Natural killer cell treated with Interleukin-12 subunit alpha and Interleukin-12 subunit beta and Interleukin-15 and Interleukin-18, amount 100 ng/mL, for 72 hours (primary cell): ENCODE measurements at regions not wholly inside any gene's neighbourhood (a gene's known extent, or its start where the extent isn't known, plus 50 kb on each side); places are given as distances from the start of the nearest gene placed in this dataset.
"Not testable (repeated sequence)": the region's sequence is repeated elsewhere in the genome, so short reads cannot be mapped to it uniquely, and the experiment has no call there.

Experiments used
- ATAC-seq, 2 donors: fragments of 150-1000 bp; cut with Tn5 transposase in 1 of 2; sonication (Bioruptor Pico), chemical (Tn5 transposase) in 1 of 2; 2 replicates each; pipeline ENCODE4 v1.10.0; 2021
- DNase-seq: peaks from one replicate; pipeline ENCODE4 v3.0.0; 2022; ENCODE audit warnings: low spot score
- H3K27ac Mint-ChIP-seq, 2 donors: 1 replicate in 1 of 2; 2 replicates in 1 of 2; pipeline ENCODE4 v1.8.0; 2022; ENCODE audit warnings: mixed read lengths in 2 of 2, mild to moderate bottlenecking in 1 of 2, moderate library complexity in 1 of 2
- H3K27me3 Mint-ChIP-seq, 2 donors: 1 replicate in 1 of 2; 2 replicates in 1 of 2; pipeline ENCODE4 v1.8.0; 2022; ENCODE audit warnings: mixed read lengths in 2 of 2
- H3K36me3 Mint-ChIP-seq: one replicate; pipeline ENCODE4 v1.8.0; 2022; ENCODE audit warnings: mixed read lengths
- H3K4me1 Mint-ChIP-seq, 2 donors: 1 replicate in 1 of 2; 2 replicates in 1 of 2; pipeline ENCODE4 v1.8.0; 2022; ENCODE audit warnings: low read depth in 2 of 2, mixed read lengths in 2 of 2, mild to moderate bottlenecking in 1 of 2
- H3K4me3 Mint-ChIP-seq: one replicate; pipeline ENCODE4 v1.8.0; 2022; ENCODE audit warnings: mixed read lengths
- H3K9me3 Mint-ChIP-seq: 2 replicates; pipeline ENCODE4 v1.8.0; 2022; ENCODE audit warnings: mixed read lengths

DNA sequence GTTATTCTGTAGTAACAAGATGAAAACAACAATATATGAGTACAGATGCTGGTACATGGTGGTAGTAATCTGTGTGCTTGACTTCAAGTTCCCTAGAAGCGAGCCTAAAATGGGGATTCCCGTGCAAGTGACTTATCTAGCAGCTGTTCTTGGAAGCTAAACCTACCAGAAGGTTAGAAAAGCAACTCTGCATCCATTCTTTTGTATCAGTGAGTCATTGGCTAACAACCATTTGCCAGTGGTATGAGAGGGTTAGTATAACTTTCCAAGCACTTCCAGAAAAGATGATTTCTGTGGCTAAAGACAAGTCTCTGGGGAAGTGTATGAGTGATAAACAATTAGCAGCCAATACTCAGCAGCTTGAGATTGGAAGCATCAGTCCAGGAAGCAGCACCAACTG, 787.7 kb upstream of the CDH6 start:
- Mint-ChIP-seq H3K4me1 (no peaks in the 10 kb centered on the region), H3K27me3 (no peaks in the 10 kb centered on the region), H3K4me3 (no peak overlapping the region), H3K9me3 (peaks cover 19% of the 10 kb centered on the region), H3K27ac (no peak overlapping the region), H3K36me3 (peaks cover 12% of the 10 kb centered on the region)
- no peak for ATAC-seq
- no peak for DNase-seq

DNA sequence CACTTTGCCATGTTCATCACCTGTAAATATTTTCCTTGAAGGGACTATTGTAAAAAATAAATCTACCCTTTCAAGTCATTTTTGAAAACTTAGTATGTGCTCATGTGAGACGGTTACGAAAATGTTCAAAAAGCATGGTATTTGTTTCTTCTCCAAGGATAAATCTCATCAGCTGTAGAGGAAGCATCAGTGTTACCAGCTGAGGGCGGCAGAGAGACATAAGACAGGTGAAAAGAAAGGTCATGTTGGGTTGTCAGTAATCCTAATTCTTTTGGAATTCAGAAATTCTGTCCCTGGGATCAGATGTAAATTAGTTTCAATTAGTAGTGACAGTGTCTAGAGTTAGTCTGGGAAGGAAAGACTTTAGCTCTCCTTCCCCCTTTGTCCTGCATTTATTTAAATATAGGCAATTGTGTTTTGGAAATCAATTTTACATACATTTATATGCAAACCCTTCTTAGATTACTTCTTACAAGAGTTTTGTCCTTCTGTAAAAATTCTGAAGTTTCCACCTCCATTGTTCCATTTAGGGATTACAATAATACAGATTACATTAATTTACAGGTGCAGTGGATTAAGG, 791.9 kb upstream of the CDH6 start:
- ATAC-seq (no peak), DNase-seq (no peak)
- Mint-ChIP-seq H3K27ac (no peak overlapping the region), H3K36me3 (peaks cover 13% of the 10 kb centered on the region), H3K4me1 (no peaks in the 10 kb centered on the region), H3K9me3 (peaks cover 17% of the 10 kb centered on the region), H3K27me3 (no peaks in the 10 kb centered on the region), H3K4me3 (no peak overlapping the region)

DNA sequence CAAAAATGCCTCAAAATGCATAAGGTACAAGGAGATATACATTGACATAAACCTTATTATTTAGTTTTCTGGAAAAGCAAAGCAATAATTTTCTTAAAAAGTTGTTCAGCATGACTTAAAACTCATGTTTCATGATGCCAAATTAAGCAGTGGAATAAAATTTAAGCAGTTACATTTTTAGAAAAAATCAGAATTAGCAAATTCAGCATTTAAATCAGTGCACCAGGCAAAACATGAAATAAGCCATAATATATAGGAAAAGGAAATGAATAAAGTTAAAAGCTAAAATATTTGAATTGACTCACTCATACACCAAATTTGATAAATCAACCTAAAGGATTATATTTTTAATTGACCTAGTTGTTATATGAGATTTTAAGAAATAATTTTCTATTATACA, 795.1 kb upstream of the CDH6 start:
- ATAC-seq (no peak), DNase-seq (no peak)
- no peak overlapping the region for H3K4me3 Mint-ChIP-seq
- H3K36me3 Mint-ChIP-seq: peaks cover 14% of the 10 kb centered on the region
- no peaks in the 10 kb centered on the region for H3K27me3 Mint-ChIP-seq
- H3K27ac Mint-ChIP-seq: no peak overlapping the region
- H3K9me3 Mint-ChIP-seq: peaks cover 10% of the 10 kb centered on the region
- H3K4me1 Mint-ChIP-seq: no peaks in the 10 kb centered on the region

DNA sequence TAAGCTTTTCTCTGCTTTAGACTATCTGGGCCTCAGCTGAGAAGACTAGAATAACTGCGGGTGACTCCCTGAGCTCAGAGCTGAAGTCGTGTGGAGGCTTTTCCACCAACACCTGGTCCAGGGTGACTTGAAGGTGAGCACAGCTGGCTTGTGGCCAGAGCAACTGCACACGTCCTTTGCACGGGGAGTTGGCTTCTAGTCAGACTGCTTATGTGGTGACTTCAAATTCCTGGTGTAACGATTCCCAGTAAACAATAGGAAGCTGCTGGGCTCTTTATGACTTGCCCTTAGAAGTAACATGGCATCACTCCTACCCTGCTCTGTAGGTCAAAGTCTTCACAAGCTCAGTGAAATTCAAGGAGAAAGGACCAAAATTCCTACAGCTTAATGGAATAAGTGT, 800.6 kb upstream of the CDH6 start:
- Mint-ChIP-seq H3K27ac (no peak overlapping the region), H3K4me3 (no peak overlapping the region), H3K9me3 (peaks cover 17% of the 10 kb centered on the region), H3K36me3 (peaks cover 14% of the 10 kb centered on the region), H3K27me3 (no peaks in the 10 kb centered on the region), H3K4me1 (no peaks in the 10 kb centered on the region)
- ATAC-seq: no peak
- DNase-seq: no peak

DNA sequence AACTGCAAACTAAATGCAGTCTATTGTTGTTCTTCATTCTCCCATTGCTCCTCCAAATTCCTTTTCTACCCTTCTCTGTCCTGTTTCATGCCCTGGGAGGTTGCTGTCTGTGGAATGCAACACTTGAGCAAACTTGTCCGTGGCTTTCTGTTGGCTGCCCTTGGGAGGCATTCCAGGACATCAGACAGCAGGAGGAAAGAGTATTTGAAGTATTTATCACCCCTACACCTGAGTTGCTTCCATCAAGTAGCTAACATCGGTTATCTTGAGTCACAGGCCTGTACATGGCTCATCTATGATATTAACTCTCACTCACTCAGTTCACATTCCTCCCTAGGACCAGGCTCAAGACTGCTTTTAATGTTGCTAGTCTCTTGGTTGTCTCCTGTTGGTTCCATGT, 803.4 kb upstream of the CDH6 start:
- no peaks in the 10 kb centered on the region for H3K27me3 Mint-ChIP-seq
- H3K4me1 Mint-ChIP-seq: no peaks in the 10 kb centered on the region

DNA sequence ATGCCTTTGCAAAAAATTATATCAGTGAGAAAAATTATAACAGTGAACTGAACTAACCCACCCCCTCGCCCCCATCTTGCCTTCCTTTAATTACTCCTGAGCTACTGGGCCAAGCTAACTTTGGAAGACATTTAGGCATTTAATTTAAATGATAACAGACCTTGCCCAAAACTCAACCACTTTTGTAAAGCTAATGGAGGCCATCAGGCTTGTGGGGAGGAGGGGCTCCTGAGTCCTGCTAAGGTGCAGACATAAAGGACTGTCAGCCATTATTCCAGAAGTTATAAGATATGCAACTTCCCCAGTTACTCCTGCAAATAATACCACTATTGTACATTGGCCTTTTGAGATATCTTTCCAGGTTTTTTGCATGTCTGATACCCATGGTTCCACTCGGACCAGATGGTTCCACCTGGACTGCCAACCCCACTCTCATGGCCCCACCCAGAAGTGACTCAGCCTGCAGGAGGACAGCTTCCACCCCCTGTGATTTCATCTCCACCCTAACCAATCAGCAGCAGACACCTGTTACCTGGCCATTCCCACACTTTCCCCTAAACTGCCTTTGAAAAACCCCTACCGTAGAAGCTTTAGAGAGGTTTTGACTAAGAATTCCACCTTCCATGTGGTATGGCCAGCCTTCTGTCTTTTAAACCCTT, 805.4 kb upstream of the CDH6 start:
- Mint-ChIP-seq H3K36me3 (no peaks in the 10 kb centered on the region), H3K27ac (no peak overlapping the region), H3K4me1 (no peaks in the 10 kb centered on the region), H3K27me3 (no peaks in the 10 kb centered on the region), H3K4me3 (no peak overlapping the region), H3K9me3 (peaks cover 26% of the 10 kb centered on the region)
- ATAC-seq: no peak
- DNase-seq: no peak

More for the DNA sequence above, 803.4 kb upstream of the CDH6 start:
- DNase-seq (no peak), ATAC-seq (no peak)
- peaks cover 20% of the 10 kb centered on the region for H3K9me3 Mint-ChIP-seq
- H3K36me3 Mint-ChIP-seq: peaks cover 5% of the 10 kb centered on the region
- H3K4me3 Mint-ChIP-seq: no peak overlapping the region
- no peak overlapping the region for H3K27ac Mint-ChIP-seq

DNA sequence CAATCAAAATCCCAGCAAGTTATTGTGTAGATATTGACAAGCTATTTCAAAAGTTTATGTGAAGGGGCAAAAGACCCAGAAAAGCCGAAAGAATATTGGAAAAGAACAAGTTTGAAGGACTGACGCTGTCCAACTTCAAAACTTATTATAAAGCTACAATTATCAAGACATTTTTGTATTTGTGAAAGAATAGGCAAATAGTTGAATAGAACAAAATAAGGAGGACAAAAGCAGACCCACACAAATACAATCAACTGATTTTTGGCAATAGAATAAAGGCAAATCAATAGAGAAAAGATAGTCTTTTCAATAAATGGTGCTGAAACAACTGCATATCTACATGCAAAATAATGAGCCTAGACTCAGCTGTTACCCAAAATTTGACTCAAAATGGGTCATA, 807.7 kb upstream of the CDH6 start:
- Mint-ChIP-seq H3K4me1 (no peaks in the 10 kb centered on the region), H3K27ac (no peak overlapping the region), H3K27me3 (no peaks in the 10 kb centered on the region), H3K36me3 (no peaks in the 10 kb centered on the region), H3K4me3 (no peak overlapping the region), H3K9me3 (peaks cover 26% of the 10 kb centered on the region)
- DNase-seq: no peak
- no peak for ATAC-seq

DNA sequence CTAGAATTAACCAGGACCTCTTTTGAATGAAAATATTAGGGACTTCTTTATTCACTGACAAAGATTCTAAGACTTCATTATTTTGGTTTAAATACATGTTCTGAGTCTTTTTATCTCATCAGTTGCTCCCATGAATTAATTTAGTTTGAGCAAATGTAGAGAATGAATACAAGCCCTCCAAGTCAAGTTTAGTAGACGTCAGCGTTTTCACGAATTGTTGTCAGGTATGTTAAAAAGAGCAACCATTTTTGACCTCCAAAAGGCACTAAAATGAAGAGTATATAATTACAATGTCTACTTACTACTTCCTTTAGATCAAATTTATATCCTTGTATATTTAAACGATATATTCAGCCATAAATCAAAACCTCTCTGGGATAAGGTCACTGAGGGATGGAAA, 809.3 kb upstream of the CDH6 start:
- ATAC-seq: no peak
- DNase-seq: no peak
- H3K4me1 Mint-ChIP-seq: no peaks in the 10 kb centered on the region
- H3K27ac Mint-ChIP-seq: no peak overlapping the region
- H3K27me3 Mint-ChIP-seq: no peaks in the 10 kb centered on the region
- H3K9me3 Mint-ChIP-seq: peaks cover 21% of the 10 kb centered on the region
- H3K4me3 Mint-ChIP-seq: no peak overlapping the region
- H3K36me3 Mint-ChIP-seq: no peaks in the 10 kb centered on the region

DNA sequence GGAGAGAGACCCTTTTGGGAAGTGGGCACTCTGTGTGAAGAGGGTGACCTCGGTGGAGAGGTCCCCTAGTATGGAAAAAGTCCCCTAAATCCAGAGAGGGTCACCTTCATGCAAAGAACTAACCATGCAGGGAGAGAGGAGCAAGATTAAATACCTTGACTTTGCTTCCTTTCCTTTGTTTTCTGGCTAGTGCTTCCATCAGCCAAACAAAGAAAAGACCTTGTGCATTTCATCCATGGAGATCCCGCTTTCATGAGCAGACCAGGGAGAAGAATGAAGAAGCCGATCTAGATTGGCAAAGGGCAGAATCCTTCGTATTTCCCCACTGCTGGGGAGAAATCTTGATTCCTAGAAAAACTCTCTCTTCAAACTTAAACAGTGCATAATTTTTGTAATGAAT, 813.3 kb upstream of the CDH6 start:
- Mint-ChIP-seq H3K4me3 (no peak overlapping the region), H3K4me1 (no peaks in the 10 kb centered on the region), H3K27me3 (no peaks in the 10 kb centered on the region), H3K36me3 (no peaks in the 10 kb centered on the region), H3K9me3 (peaks cover 9% of the 10 kb centered on the region), H3K27ac (no peak overlapping the region)
- ATAC-seq (no peak), DNase-seq (no peak)

DNA sequence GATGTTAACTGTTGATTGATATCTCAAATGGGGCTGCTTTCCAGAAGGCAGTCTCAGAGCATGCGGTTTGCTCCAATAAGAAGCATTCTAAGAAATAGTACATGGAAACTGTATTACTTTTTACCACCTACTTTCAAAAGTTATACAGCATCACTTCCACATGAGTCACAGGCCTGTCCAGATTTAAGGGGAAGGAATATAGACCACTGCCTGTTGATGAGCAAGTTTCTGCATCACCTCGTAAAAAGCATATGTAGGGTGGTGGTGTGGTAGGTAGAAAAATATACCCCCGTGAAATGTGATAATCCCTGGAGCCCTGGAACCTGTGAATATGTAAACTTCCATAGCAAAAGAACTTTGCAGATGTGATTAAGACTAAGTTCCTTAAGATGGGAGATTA, 816.6 kb upstream of the CDH6 start:
- no peak overlapping the region for H3K27ac Mint-ChIP-seq
- peaks cover 6% of the 10 kb centered on the region for H3K9me3 Mint-ChIP-seq
- no peaks in the 10 kb centered on the region for H3K4me1 Mint-ChIP-seq
- no peaks in the 10 kb centered on the region for H3K27me3 Mint-ChIP-seq
- no peak overlapping the region for H3K4me3 Mint-ChIP-seq
- ATAC-seq (no peak), DNase-seq (no peak)
- H3K36me3 Mint-ChIP-seq: no peaks in the 10 kb centered on the region

DNA sequence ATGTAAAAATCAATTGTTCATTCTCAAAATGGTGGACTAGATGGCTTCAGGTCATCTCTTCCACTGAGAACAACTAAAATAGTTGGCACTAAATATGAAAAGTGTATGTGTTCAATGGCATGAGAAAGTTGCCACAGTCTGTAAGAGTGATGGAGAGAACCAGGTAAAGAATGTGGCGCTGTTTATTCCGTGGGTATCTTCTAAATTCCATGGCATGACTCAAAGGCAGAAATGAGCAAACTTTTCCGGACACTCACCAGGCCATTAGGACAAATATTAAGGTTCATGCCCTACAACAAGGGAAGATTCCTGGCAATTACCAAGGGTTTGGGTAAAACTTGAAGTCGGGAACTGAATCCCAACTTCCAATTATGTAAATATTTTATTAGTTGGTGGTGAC, 825.4 kb upstream of the CDH6 start:
- H3K4me3 Mint-ChIP-seq: no peak overlapping the region
- peaks cover 13% of the 10 kb centered on the region for H3K36me3 Mint-ChIP-seq
- ATAC-seq (no peak), DNase-seq (no peak)
- H3K27ac Mint-ChIP-seq: no peak overlapping the region
- no peaks in the 10 kb centered on the region for H3K27me3 Mint-ChIP-seq
- no peaks in the 10 kb centered on the region for H3K4me1 Mint-ChIP-seq
- peaks cover 23% of the 10 kb centered on the region for H3K9me3 Mint-ChIP-seq

DNA sequence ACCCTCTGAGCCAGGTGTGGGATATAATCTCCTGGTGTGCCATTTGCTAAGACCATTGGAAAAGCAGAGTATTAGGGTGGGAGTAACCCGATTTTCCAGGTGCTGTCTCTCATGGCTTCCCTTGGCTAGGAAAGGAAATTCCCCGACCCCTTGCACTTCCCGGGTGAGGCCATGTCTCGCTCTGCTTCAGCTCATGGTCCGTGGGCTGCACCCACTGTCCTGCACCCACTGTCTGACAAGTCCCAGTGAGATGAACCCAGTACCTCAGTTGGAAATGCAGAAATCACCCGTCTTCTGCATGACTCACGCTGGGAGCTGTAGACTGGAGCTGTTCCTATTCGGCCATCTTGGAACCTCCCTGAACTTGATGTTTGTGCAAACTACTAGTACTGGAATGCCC, 828.5 kb upstream of the CDH6 start:
- Mint-ChIP-seq H3K9me3 (peaks cover 24% of the 10 kb centered on the region), H3K36me3 (peaks cover 18% of the 10 kb centered on the region)
- H3K4me3 Mint-ChIP-seq, DNase-seq, H3K4me1 Mint-ChIP-seq, ATAC-seq, H3K27me3 Mint-ChIP-seq, H3K27ac Mint-ChIP-seq: not testable (repeated sequence)

DNA sequence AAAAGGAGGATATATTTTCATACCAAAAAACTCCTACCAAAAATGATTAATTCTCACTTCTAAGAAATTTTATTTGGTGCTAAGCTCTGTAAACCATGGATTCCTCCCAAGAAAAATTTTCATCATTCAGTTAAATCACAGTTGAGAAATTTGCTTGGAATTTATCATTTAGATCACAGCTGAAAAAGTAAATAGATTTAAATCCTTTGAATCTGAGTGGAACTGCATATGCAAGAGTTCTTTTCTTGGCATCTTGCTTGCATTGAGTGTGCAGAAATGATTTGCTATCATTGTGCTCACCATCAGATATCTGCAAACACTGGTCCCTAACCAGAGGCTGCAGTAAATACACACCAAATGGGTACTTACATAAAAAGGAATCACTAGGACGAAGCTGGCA, 836.1 kb upstream of the CDH6 start:
- Mint-ChIP-seq H3K4me1 (no peaks in the 10 kb centered on the region), H3K9me3 (peaks cover 17% of the 10 kb centered on the region), H3K4me3 (no peak overlapping the region), H3K27me3 (no peaks in the 10 kb centered on the region), H3K36me3 (peaks cover 4% of the 10 kb centered on the region), H3K27ac (no peak overlapping the region)
- ATAC-seq (no peak), DNase-seq (no peak)

DNA sequence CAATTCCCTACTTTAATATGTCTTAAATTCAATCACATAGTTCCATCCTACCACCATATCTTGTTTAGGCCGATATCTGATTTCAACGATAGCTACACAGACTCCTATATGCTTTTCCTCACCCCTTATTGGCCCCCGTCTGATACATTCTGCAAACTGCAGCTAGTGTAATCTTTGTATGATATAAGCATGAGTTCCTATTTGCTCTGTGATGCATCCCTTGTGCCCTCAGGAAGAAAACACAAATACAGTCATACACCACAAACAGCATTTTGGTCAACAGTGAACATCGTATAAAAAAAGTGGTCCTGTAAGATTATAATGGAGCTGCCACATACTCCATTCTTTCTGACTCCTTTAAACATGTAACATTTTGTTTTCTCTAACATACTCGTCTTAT, 837.8 kb upstream of the CDH6 start:
- no peak overlapping the region for H3K27ac Mint-ChIP-seq
- DNase-seq: no peak
- no peaks in the 10 kb centered on the region for H3K36me3 Mint-ChIP-seq
- no peaks in the 10 kb centered on the region for H3K27me3 Mint-ChIP-seq
- no peak for ATAC-seq
- peaks cover 11% of the 10 kb centered on the region for H3K9me3 Mint-ChIP-seq
- H3K4me1 Mint-ChIP-seq: no peaks in the 10 kb centered on the region
- no peak overlapping the region for H3K4me3 Mint-ChIP-seq

DNA sequence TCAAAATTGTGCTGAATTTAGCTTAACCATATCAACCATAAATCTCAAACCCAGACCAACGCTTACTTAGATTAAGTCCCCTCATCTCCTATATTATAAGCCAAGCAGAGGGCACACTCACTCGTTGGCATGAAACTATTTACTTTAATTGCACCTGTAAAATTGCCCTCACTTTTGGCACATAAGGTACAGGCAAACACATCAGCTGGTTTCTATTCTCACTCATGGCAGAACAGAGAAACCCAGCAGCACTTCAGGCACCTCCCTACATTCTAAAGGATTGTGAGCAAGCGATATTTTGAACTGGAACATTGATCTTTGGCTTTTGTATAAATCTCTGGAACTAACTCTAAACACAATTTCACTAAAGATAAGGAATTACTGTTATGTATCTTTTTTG, 845.6 kb upstream of the CDH6 start:
- Mint-ChIP-seq H3K9me3 (peaks cover 12% of the 10 kb centered on the region), H3K27me3 (no peaks in the 10 kb centered on the region), H3K27ac (no peak overlapping the region), H3K36me3 (peaks cover 6% of the 10 kb centered on the region), H3K4me3 (no peak overlapping the region), H3K4me1 (no peaks in the 10 kb centered on the region)
- ATAC-seq (no peak), DNase-seq (no peak)
